Lung (tissue), 11 donors: ENCODE measurements at regions not wholly inside any gene's neighbourhood (a gene's known extent, or its start where the extent isn't known, plus 50 kb on each side); places are given as distances from the start of the nearest gene placed in this dataset.

Experiments
- ATAC-seq: fragments of 200-7000 bp; cut with Tn5 transposase; one replicate; pipeline ENCODE4 v1.9.1; 2020; ENCODE audit warnings: moderate number of reproducible peaks; ENCODE audit not compliant: insufficient read depth, low FRiP score
- DNase-seq, 3 donors: peaks; one replicate each; pipeline ENCODE4 v3.0.0-alpha.2; 2013 to 2017
- H3K27ac ChIP-seq, 2 donors: one replicate each; pipeline ENCODE4 v1.5.1; 2013; ENCODE audit warnings: mild to moderate bottlenecking in 2 of 2, moderate library complexity in 2 of 2, control low read depth in 1 of 2, inconsistent platforms in 1 of 2, low read depth in 1 of 2, low read length in 1 of 2
- H3K27me3 ChIP-seq, 3 donors: one replicate each; pipeline ENCODE4 v1.5.1; 2013; ENCODE audit warnings: low read length in 2 of 3; ENCODE audit not compliant: control insufficient read depth in 3 of 3, insufficient read depth in 3 of 3
- H3K36me3 ChIP-seq, 4 donors: one replicate each; pipeline ENCODE4 v1.5.1; 2013; ENCODE audit warnings: low read length in 4 of 4, mild to moderate bottlenecking in 1 of 4, moderate library complexity in 1 of 4; ENCODE audit not compliant: control insufficient read depth in 4 of 4, insufficient read depth in 4 of 4
- H3K4me1 ChIP-seq, 5 donors: one replicate each; pipeline ENCODE4 v1.5.1; 2013; ENCODE audit warnings: low read length in 5 of 5, mild to moderate bottlenecking in 2 of 5, moderate library complexity in 1 of 5; ENCODE audit not compliant: control insufficient read depth in 5 of 5, insufficient read depth in 5 of 5
- H3K4me3 ChIP-seq: one replicate; pipeline ENCODE4 v1.5.1; 2013; ENCODE audit warnings: mild to moderate bottlenecking, control low read depth, moderate library complexity
- H3K9ac ChIP-seq, 2 donors: one replicate each; pipeline ENCODE4 v1.5.1; 2013; ENCODE audit warnings: low read length in 2 of 2, control low read depth in 1 of 2; ENCODE audit not compliant: insufficient read depth in 1 of 2
- H3K9me3 ChIP-seq, 4 donors: one replicate each; pipeline ENCODE4 v1.5.1; 2013; ENCODE audit warnings: low read length in 3 of 4, mild to moderate bottlenecking in 1 of 4, moderate library complexity in 1 of 4; ENCODE audit not compliant: control insufficient read depth in 4 of 4, insufficient read depth in 3 of 4
- WGBS, 2 donors: extraction: QIAGEN DNeasy Blood & Tissue Kit; methylation state at CpG; one replicate each; pipeline ENCODE4 v1.1.7; 2013; 5-methylcytosine and 5-hydroxymethylcytosine counted together
- TF ChIP-seq, protein P1 (sequence below): IDR thresholded peaks from 2 replicates; pipeline ENCODE4 v1.5.1; 2012; ENCODE audit warnings: mild to moderate bottlenecking; ENCODE audit errors: control extremely low read depth, extremely low read depth
- donor health status: control.
- donor health status: control.
- donor health status: Bipolar disorder and iron deficiency.
- donor health status: healthy.
- donor health status: DM: yes; HTN: yes; CAD: no.

GRCh38 chr9:135248721-135249120, 161.3 kb downstream of the OLFM1 start:
- WGBS, 2 donors: 94 to 97% methylated on average over 12 of the region's 12 CpGs

GRCh38 chr9:135249191-135249590, 161.7 kb downstream of the OLFM1 start:
- Histone ChIP-seq H3K9ac (no peak overlapping the region), H3K4me1 (peaks cover 0 to 5% (median 3%) of the 10 kb centered on the region in 5 donors), H3K36me3 (no peaks in the 10 kb centered on the region), H3K27me3 (peaks cover 0 to 10% (median 0%) of the 10 kb centered on the region in 3 donors), H3K9me3 (peaks cover 0 to 2% (median 0%) of the 10 kb centered on the region in 4 donors), H3K27ac (no peak overlapping the region), H3K4me3 (no peak overlapping the region)
- TF ChIP-seq, protein P1, sequence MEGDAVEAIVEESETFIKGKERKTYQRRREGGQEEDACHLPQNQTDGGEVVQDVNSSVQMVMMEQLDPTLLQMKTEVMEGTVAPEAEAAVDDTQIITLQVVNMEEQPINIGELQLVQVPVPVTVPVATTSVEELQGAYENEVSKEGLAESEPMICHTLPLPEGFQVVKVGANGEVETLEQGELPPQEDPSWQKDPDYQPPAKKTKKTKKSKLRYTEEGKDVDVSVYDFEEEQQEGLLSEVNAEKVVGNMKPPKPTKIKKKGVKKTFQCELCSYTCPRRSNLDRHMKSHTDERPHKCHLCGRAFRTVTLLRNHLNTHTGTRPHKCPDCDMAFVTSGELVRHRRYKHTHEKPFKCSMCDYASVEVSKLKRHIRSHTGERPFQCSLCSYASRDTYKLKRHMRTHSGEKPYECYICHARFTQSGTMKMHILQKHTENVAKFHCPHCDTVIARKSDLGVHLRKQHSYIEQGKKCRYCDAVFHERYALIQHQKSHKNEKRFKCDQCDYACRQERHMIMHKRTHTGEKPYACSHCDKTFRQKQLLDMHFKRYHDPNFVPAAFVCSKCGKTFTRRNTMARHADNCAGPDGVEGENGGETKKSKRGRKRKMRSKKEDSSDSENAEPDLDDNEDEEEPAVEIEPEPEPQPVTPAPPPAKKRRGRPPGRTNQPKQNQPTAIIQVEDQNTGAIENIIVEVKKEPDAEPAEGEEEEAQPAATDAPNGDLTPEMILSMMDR: no peak
- WGBS, 2 donors: 85 to 86% methylated on average over 9 of the region's 9 CpGs
- no peak for DNase-seq
- no peak for ATAC-seq

More at GRCh38 chr9:135248721-135249120, 161.3 kb downstream of the OLFM1 start:
- peaks cover 0 to 2% (median 0%) of the 10 kb centered on the region in 4 donors for H3K9me3 ChIP-seq
- H3K4me3 ChIP-seq: no peak overlapping the region
- TF ChIP-seq, protein P1: no peak
- H3K9ac ChIP-seq: no peak overlapping the region
- no peaks in the 10 kb centered on the region for H3K36me3 ChIP-seq
- peaks cover 0 to 5% (median 3%) of the 10 kb centered on the region in 5 donors for H3K4me1 ChIP-seq
- no peak for DNase-seq
- no peak overlapping the region for H3K27ac ChIP-seq
- ATAC-seq: no peak
- peaks cover 0 to 7% (median 0%) of the 10 kb centered on the region in 3 donors for H3K27me3 ChIP-seq

DNA sequence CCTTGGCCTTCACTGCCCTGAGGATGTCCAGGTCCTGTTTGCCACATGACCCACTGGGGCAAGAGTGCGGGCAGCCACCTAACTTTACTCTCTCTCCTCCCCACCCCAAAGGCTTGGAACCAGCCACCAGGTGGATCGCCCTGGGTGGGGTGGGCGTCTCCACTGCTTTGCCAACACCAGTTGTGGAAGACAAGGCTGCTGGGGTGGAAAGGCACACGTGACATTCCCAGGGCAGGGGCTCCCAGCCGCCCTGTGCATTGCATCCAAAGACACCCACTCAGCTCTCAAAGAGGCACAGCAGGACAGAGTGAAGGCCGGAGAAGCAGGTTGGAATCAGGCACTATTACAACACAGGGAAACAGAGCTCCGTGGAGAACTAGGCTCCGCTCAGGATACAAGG, 162.2 kb downstream of the OLFM1 start:
- Histone ChIP-seq H3K27ac (no peak overlapping the region), H3K4me1 (peaks cover 0 to 5% (median 3%) of the 10 kb centered on the region in 5 donors), H3K27me3 (peaks cover 0 to 10% (median 0%) of the 10 kb centered on the region in 3 donors), H3K9ac (no peak overlapping the region), H3K9me3 (peaks cover 0 to 2% (median 0%) of the 10 kb centered on the region in 4 donors), H3K36me3 (no peaks in the 10 kb centered on the region), H3K4me3 (no peak overlapping the region)
- ATAC-seq (no peak), DNase-seq (no peak)
- 88 to 93% methylated on average over 8 of the region's 8 CpGs for WGBS, 2 donors
- TF ChIP-seq, protein P1: no peak

- ATAC-seq (no peak), DNase-seq (no peak)
- WGBS, 2 donors: 90 to 96% methylated on average over 6 of the region's 6 CpGs
- no peak overlapping the region for H3K27ac ChIP-seq
- H3K9ac ChIP-seq: no peak overlapping the region
- peaks cover 0 to 5% (median 3%) of the 10 kb centered on the region in 5 donors for H3K4me1 ChIP-seq
- no peak overlapping the region for H3K4me3 ChIP-seq
- TF ChIP-seq, protein P1: no peak
- H3K9me3 ChIP-seq: peaks cover 0 to 2% (median 0%) of the 10 kb centered on the region in 4 donors
- H3K36me3 ChIP-seq: no peaks in the 10 kb centered on the region
- peaks cover 0 to 10% (median 0%) of the 10 kb centered on the region in 3 donors for H3K27me3 ChIP-seq
Measured at GRCh38 chr9:135251331-135251761, 163.9 kb downstream of the OLFM1 start.
